GM18870 (cell line): ENCODE measurements at regions not wholly inside any gene's neighbourhood (a gene's known extent, or its start where the extent isn't known, plus 50 kb on each side); places are given as distances from the start of the nearest gene placed in this dataset.
"Not testable (repeated sequence)": the region's sequence is repeated elsewhere in the genome, so short reads cannot be mapped to it uniquely, and the experiment has no call there.

ENCODE experiments used
- ATAC-seq: cut with Tn5 transposase; IDR thresholded peaks from one replicate; pipeline ENCODE4 v1.9.1; 2021; ENCODE audit warnings: moderate library complexity; ENCODE audit not compliant: unreplicated experiment

DNA sequence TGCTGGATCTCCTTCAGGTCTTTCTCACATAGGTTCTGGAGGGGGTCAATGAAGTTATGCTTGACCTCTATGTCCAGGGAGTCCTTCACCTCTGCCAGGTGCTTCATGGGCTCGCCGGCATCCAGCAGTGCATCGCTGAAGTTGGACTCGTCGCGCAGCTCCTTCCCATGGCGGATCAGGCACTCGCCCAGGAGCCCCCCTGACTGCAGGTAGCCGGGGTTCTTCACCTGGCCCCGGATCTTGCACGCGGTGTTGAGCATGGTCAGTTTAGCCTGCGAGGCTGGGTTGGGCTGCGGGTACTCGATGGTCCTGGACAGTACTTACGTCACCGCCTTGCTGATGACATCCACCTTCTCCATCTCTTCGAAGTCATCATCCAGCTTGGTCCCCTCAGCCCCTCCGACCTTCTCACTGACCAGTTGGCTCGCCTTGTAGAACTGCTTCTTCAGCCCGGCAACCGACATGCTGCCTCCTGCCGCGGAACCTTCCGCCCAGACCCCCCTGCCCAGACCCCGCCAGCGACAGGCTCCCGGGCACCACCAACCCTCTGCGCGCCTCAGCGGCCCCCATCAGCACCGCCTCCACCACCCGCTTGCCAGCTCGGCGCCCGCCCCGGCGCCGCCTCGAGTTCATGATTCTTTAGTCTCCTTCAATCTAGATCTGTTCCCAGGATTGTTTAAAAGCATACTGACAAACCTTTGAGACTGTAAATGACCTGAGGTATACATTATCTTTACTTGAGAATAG lies 99.8 kb downstream of the KPNA2 start:
- ATAC-seq, result no peak

DNA sequence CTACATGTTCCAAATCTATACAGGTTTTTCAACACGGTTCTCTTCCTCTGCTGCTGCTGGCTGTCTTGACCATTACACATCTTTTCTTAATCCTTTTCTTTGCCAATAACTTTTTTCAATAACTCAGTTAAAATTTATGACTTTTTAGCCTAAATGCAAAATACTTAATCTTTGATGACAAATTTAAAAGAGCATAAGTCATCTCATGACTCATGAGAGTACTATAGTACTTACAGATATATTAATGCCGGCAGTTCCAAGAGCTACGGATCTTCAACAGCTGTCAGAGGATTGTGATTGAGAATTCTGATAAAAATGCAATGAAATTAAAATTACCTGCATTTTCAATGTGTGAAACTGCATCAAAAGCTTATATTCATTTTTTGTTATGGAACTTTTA lies 105.5 kb downstream of the KPNA2 start:
- ATAC-seq, result no peak

DNA sequence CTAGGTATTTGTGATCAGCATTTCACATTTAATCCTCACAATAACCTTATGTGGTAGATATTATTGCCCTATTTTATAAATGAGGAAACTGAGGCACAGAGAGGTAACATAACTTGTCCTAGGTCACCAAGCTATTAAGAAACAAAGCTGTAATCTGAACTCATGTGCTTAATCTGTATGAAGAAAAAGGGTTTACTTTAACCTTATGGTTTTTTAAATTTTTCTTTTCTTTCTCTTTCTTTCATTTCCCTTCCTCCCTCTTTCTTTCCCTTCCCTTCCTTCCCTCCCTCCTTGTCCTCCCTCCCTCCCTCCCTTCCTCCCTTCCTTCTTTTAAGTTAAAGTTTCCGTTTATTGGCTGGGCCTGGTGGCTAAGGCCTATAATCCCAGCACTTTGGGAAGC lies 105.2 kb upstream of the AMZ2 start:
- ATAC-seq, result no peak

DNA sequence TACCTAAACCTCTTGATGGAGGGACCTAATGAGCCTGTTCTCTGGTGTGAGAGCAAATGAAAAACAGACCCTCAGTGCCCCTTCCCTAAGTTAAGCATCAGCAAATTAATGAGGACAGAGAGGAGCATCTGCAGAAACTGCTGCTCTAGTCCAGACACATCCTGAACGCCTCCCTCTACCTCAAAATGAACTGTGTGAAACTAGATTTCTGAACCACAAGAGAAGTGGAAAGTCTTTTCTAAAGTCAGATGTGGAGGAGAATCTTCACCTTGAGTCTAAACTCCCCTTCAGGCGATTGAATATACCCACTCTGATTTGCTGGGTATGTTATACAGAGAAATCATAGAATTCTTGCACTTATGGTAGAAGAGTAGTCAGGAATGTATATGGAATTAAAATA lies 104.4 kb upstream of the AMZ2 start:
- no peak for ATAC-seq

DNA sequence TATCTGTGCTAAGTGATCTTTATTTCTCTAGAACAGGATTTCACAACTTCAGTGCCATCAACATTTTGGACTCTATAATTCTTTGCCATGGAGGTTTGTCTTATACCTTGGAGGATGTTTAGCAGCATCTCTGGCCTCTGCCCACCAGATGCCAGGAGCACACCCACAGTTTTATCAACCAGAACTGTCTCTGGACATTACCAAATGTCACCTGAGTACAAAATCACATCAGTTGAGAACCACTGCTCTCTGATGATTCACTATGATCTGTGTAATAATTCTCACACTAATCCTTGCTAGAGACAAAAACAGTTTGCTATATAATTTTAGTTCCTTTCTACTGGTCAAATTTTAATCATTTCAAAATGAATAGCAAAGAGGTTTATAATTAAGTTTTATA lies 102.8 kb upstream of the AMZ2 start:
- ATAC-seq, result no peak

DNA sequence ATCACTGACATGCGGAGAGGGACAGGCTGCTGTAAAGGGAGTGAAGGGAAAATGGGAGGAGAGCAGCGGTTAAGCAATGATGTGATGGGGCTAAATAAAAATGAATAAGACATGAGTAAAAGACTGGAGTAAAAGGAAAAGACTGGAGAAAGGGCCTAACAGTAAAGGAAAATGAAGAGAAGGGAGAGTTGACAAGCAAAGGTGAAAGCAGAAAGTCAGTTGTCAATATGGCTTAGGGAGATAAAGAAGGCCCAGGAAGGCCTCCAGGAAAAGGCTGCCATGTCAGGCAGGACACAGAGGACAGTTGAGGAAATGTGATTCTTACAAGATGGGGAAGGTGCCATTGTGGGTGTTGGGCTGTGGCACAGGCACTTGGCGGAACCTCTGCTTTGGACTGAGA lies 98.9 kb upstream of the AMZ2 start:
- no peak for ATAC-seq

DNA sequence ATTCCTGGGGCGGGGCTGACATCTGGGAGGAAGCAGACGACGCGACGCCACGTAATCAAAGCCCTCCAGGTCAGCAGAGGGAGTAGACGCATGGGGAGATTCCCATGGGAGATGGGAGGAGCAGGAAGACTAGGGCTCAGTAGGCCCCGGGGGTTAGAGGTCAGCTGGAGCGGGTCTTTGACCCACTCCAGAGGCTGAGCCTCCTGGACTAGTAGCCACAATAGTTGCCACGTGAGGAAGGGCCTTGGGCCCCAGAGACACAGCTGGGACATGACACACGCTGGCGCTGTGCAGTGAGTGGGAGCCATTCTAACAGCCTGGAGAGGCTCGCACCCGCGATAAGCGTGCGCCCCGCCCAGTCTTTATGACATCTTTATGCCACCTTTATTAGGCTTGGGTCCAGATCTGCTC lies 95.7 kb upstream of the AMZ2 start:
- ATAC-seq, result no peak

DNA sequence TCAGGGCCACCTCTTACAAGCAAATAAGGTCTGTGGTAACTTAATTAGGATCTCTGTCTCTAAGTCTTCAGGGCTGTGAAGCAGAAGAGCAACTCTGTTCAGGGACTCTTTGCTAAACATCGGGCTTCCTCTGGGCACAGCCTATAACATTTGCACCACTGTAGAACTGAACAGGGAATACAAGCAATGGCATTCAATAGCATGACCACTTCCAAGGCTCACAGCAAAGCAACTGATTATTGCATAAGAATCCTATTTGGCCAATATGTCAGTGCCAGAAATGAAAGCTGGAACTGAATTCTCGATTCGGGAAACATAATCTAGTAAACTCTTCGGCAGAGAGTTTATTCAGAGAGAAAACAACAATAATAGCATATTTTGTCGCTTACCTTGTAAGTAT lies 92.2 kb upstream of the AMZ2 start:
- ATAC-seq, result no peak

DNA sequence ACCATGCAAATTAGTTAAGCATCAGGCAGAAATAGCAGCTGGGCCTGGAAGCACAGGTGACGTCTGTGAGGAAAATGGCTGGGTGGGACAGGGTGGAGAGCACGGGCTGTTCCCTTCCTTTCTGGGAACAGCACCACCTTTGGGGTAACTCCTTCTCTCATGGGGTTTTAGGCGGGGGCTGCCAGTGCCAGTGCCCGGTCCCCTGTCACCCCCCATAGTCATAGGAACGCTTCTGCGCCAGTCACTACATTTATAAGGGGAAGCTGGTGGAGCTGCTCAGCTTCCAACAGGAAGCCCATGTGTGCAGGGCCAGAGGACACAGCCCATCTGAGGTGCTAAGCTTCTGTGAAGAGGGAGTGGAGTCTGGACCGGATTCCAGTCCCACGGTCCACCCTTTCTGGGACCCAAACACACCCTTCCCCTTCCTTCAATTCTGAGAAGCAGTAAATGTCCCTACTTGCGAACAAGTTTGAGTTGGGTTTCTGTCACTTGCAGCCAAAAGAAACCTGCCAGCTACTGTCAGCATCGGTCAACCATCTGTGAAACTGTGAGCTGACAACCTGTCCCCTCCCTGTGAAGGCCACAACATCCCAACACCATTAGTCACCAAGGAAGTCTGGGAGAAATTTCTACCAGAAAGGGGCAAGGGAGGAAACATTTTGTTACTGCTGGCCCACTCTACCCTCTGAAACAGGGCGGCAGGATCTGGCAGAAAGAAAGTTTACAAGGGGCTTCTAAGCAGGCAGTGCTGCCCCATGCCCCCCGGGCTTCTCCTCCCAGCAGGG lies 86.0 kb upstream of the AMZ2 start:
- no peak for ATAC-seq

DNA sequence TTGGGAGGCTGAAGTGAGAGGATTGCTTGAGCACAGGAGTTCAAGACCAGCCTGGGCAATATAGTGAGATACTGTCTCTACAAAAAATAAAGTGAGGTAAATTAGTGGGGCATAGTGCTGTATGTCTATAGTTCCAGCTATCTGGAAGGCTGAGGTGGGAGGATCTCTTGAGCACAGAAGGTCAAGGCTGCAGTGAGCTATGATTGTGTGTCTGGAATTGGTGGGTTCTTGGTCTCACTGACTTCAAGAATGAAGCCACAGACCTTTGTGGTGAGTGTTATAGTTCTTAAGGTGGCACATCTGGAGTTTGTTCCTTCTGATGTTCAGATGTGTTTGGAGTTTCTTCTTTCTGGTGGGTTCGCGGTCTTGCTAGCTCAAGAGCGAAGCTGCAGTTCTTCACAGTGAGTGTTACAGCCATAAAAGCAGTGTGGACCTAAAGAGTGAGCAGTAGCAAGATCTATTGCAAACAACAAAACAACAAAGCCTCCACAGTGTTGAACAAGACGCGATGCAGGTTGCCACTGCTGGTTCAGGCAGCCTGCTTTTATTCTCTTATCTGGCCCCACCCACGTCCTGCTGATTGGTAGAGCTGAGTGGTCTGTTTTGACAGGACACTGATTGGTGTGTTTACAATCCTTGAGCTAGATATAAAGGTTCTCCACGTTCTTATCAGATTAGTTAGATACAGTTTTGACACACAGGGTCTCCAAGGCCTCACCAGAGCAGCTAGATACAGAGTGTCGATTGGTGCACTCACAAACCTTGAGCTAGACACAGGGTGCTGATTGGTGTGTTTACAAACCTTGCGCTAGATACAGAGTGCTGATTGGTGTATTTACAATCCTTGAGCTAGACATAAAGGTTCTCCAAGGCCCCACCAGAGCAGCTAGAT lies 79.3 kb upstream of the AMZ2 start:
- ATAC-seq, result not testable (repeated sequence)

DNA sequence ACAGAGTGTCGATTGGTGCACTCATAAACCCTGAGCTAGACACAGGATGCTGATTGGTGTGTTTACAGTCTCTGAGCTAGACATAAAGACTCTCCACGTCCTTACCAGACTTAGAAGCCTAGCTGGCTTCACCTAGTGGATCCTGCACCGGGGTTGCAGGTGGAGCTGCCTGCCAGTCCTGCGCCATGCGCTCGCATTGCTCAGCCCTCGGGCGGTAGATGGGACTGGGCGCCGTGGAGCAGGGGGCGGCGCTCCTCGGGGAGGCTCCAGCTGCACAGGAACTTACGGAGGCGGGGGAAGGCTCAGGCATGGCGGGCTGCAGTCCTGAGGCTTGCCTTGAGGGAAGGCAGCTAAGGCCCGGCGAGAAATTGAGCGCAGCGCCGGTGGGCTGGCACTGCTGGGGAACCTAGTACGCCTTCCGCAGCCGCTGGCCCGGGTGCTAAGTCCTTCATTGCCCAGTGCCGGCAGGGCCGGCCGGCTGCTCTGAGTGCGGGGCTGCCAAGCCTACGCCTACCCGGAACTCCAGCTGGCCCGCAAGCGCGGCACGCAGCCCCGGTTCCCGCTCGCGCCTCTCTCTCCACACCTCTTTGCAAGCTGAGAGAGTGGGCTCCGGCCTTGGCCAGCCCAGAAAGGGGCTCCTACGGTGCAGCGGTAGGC lies 78.5 kb upstream of the AMZ2 start:
- ATAC-seq, result not testable (repeated sequence)

DNA sequence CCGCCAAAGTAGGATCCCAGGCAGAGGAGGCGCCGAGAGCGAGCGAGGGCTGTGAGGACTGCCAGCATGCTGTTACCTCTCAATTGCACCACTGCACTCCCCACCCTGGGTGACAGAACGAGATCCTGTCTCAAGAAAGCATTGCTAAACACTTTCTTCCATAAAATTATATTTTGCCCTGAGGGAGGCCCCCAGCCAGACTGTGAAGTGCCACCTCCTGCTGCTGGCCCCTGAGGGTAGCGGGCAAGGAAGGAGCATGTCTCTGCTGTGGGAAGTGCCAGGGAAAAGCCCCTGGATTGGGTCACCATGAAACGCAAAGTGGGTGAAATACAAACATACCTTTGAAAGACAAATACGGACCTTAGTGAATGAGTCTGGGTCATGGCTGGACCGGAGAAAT lies 78.0 kb upstream of the AMZ2 start:
- ATAC-seq, result no peak

DNA sequence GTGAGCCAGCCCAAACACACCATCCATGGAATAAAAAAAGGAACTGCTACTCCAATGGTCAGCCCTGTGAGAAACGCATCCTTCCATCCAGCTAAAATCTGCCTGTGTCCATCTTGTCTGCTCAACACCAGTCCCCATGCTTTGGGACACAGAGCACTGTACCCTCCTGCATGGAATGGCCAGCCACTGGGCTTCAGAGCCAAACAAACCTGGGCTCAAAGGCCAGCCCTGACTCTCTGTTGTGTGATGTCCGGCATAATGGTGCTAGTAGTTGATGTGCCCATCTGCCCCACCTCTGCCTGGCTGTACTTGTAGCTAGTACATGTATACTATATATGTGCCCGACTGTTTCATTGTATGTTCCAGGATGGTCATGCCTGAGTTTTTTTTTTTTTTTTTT lies 77.6 kb upstream of the AMZ2 start:
- no peak for ATAC-seq

DNA sequence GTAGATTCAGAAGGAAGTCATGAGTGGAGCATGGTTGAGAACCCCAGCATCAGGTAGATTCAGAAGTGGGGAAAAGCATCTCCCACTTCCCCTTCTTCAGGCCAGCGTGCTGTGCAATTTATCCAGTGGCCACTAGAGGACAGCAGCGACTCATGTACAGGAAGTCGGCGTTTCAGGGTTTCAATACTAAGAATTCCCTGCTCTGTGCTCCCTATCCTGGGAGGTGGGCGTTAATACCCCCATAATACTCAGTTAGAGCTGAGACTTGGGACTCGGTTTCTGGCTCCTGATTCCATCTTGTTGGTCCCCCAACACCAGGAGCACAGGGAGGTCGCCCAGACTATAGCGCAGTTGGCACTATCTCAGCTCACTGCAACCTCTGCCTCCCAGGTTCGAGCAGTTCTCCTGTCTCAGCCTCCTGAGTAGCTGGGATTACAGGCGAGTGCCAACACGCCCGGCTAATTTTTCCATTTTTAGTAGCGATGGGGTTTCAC lies 75.3 kb upstream of the AMZ2 start:
- ATAC-seq, result no peak

DNA sequence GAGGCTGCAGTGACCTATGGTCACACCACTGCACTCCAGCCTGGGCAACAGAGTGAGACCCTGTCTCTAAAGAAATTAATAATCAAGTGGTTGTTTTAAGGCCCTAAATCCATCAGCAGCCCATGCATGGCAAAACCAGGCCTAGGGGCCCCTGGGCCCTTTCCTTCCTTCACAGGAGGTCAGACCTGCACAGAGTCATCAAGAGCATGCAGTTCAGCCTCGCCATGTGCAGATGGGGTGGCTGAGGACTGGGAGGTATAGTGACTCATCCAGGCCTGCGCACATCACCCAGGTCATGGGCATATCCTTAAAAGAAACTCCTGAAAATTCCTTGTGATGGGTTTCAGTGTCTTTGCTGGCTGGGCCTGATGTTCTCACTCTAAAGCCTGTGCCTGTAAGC lies 72.4 kb upstream of the AMZ2 start:
- ATAC-seq, result no peak

DNA sequence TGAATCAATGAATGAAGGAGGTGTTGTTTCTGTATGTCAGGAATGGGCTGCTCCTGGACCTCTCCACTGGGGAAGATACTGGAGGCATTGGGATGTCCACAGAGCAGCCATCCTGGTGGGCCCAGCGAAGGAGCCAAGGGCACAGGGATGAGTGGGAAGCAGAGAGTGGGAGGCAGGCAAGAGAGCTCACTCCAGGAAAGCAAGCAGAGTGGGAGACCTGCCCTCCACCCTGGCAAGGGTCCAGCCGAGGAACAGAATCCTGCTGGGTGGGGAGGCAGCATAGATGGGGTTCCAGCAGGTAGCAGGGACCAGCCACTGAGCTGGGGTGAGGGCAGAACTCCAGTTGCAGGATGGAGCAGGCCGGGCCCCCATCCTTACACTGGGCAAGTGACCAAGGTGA lies 71.9 kb upstream of the AMZ2 start:
- no peak for ATAC-seq

DNA sequence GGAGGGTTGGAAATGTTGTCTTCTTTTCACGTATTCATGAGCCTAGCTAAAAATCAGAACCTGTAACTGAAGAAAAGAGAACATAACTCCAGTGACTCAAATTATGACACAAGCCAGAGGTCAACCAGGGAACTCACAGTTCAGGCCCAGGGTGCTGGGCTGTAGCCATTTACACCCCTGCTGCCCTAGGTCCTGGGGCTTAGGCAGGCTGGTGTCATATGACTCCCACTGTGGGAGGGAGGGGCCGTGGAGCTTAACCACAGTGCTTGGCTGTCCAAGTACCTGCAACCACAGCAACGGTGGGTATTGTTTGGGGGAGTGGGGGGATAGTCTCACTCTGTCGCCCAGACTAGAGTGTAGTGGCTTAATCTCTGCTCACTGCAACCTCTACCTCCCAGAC lies 71.1 kb upstream of the AMZ2 start:
- no peak for ATAC-seq

DNA sequence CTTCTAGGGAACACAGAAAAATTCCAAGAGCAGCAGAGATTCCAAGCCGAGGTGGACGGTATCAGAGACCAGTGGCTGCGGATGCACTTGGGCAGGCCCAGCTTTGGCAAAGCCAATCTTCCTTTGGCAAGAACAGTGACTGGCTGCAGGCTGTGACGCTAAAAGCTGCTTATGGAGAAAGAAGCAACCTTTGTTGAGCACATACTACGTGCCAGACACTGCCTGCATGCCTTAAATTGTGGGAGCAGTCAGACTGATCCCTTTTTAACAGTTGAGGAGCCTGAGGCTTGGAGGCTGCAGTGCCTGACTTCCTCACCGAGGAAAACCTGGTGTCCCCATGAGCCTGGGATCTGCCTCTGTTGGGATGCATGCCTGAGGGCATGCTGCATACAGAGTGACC lies 69.0 kb upstream of the AMZ2 start:
- no peak for ATAC-seq

DNA sequence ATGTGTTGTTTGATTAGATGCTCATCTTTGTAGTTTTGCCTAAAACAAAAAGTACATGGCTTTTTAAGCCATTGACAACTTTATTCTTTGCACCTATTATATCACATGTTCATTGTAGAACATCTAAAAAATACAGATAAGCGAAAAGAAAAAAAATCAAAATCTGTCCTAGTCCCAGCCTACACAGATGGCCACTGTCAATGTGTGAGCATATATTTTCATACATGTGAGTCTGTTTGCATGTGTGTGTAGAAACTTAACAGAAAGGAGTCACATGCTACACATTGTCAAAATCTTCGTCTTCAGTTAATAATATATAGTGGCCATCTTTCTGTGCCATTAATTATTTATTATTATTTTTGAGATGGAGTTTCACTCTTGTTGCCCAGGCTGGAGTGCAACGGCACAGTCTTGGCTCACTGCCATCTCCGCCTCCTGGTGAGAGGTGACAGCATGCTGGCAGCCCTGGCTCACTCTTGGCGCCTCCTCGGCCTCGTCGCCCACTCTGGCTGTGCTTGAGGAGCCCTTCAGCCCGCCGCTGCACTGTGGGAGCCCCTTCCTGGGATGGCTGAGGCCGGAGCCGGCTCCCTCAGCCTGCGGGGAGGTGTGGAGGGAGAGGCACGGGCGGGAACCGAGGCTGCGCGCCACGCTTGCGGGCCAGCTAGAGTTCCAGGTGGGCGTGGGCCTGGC lies 68.5 kb upstream of the AMZ2 start:
- no peak for ATAC-seq

DNA sequence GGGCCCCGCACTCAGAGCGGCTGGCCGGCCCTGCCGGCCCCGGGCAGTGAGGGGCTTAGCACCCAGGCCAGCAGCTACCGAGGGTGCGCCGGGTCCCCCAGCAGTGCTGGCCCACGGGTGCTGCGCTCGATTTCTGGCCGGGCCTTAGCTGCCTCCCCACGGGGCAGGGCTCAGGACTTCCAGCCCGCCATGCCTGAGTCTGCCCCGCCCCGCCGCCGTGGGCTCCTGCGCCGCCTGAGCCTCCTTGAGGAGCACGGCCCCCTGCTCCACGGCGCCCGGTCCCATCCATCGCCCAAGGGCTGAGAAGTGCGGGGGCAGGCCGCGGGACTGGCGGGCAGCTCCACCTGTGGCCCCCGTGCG lies 67.9 kb upstream of the AMZ2 start:
- ATAC-seq, result no peak

DNA sequence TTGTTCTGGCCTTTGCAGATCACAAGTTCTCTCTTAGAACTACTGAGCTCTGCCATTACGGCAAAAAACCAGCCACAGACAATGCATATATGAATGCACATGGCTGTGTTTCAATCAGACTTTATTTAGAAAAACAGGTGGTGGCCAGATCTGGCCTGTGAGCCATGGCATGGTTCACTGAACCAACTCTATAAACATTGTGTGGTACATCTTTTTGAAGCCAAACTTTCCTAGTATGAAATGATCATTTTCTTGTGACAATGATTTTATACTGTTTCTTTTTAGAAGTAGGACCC lies 65.9 kb upstream of the AMZ2 start:
- no peak for ATAC-seq
